ENCODE measurements at regions not wholly inside any gene's neighbourhood (a gene's known extent, or its start where the extent isn't known, plus 50 kb on each side); places are given as distances from the start of the nearest gene placed in this dataset.

GRCh38 chr2:172231508-172231907, 128.8 kb upstream of the DLX2 start:
- H3K36me3 ChIP-seq (replicated peaks in 1 of 2; ENCODE audit: control extremely low read depth in 1 of 2, control insufficient read depth in 1 of 2, extremely low read depth in 1 of 2, insufficient read depth in 2 of 2, low read length in 1 of 2): no peaks in the 10 kb centered on the region
- no peak for TF ChIP-seq CTCF (IDR thresholded peaks at IDR 0.05)
- TF ChIP-seq EZH2 (IDR thresholded peaks at IDR 0.05; ENCODE audit: borderline replicate concordance, insufficient read depth, low read depth, low read length, poor library complexity, severe bottlenecking): no peak
- H3K4me1 ChIP-seq (ENCODE audit: control insufficient read depth in 2 of 2, insufficient read depth in 2 of 2, low read length in 2 of 2): peaks cover 12 to 17% of the 10 kb centered on the region in 2 donors
- H3K27ac Mint-ChIP-seq: no peak overlapping the region
- POLR2A ChIA-PET: no interaction called here
- H3K4me3 Mint-ChIP-seq: no peak overlapping the region
- H3K79me2 ChIP-seq (ENCODE audit: control insufficient read depth, insufficient read depth, low read length): no peaks in the 10 kb centered on the region
- no peak for ATAC-seq (ENCODE audit: low read depth)
- H3K4me2 ChIP-seq (replicated peaks; ENCODE audit: low read depth, low read length, poor library complexity, severe bottlenecking): no peak overlapping the region
- no peaks in the 10 kb centered on the region for H3K9me3 ChIP-seq (ENCODE audit: control extremely low read depth in 1 of 3, control insufficient read depth in 2 of 3, insufficient read depth in 1 of 3, low read length in 2 of 3)
- peaks cover 65% of the 10 kb centered on the region for H3K27me3 Mint-ChIP-seq
- H3K9me3 Mint-ChIP-seq (ENCODE audit: insufficient read depth): no peaks in the 10 kb centered on the region
- no peak overlapping the region for H3K4me3 ChIP-seq (ENCODE audit: control extremely low read depth in 1 of 5, extremely low read depth in 1 of 5, insufficient read depth in 1 of 5, low read depth in 2 of 5, low read length in 4 of 5)
- no peak for DNase-seq
- H4K20me1 ChIP-seq (ENCODE audit: control insufficient read depth, insufficient read depth, low read length, poor library complexity, severe bottlenecking): no peaks in the 10 kb centered on the region
- H3K27me3 ChIP-seq (replicated peaks in 1 of 4; ENCODE audit: control extremely low read depth in 1 of 4, control insufficient read depth in 3 of 4, insufficient read depth in 4 of 4, low read length in 3 of 4): peaks cover 0 to 30% (median 21%) of the 10 kb centered on the region in 4 experiments
- no peak overlapping the region for H3K9ac ChIP-seq (ENCODE audit: low read length)
- WGBS (ENCODE audit: insufficient coverage): 88% methylated on average over 1 of the region's 3 CpGs
- CTCF ChIA-PET: no interaction called here
- intact Hi-C loops (cut with micrococcal nuclease): no loop called here
- peaks cover 20% of the 10 kb centered on the region for H3K4me1 Mint-ChIP-seq
- H3K27ac ChIP-seq (ENCODE audit: low read length in 2 of 2): no peak overlapping the region
- no peak overlapping the region for H2AFZ ChIP-seq (ENCODE audit: insufficient read depth, low read depth, low read length, poor library complexity, severe bottlenecking)

GRCh38 chr2:172232708-172233396, 130.2 kb upstream of the DLX2 start:
- ATAC-seq (ENCODE audit: low read depth) (no peak), DNase-seq (no peak)
- no peaks in the 10 kb centered on the region for H3K36me3 ChIP-seq (replicated peaks in 1 of 2; ENCODE audit: control extremely low read depth in 1 of 2, control insufficient read depth in 1 of 2, extremely low read depth in 1 of 2, insufficient read depth in 2 of 2, low read length in 1 of 2)
- no peaks in the 10 kb centered on the region for H4K20me1 ChIP-seq (ENCODE audit: control insufficient read depth, insufficient read depth, low read length, poor library complexity, severe bottlenecking)
- no peak overlapping the region for H3K4me3 ChIP-seq (ENCODE audit: control extremely low read depth in 1 of 5, extremely low read depth in 1 of 5, insufficient read depth in 1 of 5, low read depth in 2 of 5, low read length in 4 of 5)
- H3K27ac Mint-ChIP-seq: no peak overlapping the region
- H3K9ac ChIP-seq (ENCODE audit: low read length): no peak overlapping the region
- ChIA-PET POLR2A (no interaction called here), CTCF (no interaction called here)
- intact Hi-C loops (cut with micrococcal nuclease): no loop called here
- peaks cover 12 to 17% of the 10 kb centered on the region in 2 donors for H3K4me1 ChIP-seq (ENCODE audit: control insufficient read depth in 2 of 2, insufficient read depth in 2 of 2, low read length in 2 of 2)
- H3K27ac ChIP-seq (ENCODE audit: low read length in 2 of 2): no peak overlapping the region
- H3K79me2 ChIP-seq (ENCODE audit: control insufficient read depth, insufficient read depth, low read length): no peaks in the 10 kb centered on the region
- no peak for TF ChIP-seq CTCF (IDR thresholded peaks at IDR 0.05)
- no peak for TF ChIP-seq EZH2 (IDR thresholded peaks at IDR 0.05; ENCODE audit: borderline replicate concordance, insufficient read depth, low read depth, low read length, poor library complexity, severe bottlenecking)
- peaks cover 0 to 33% (median 22%) of the 10 kb centered on the region in 4 experiments for H3K27me3 ChIP-seq (replicated peaks in 1 of 4; ENCODE audit: control extremely low read depth in 1 of 4, control insufficient read depth in 3 of 4, insufficient read depth in 4 of 4, low read length in 3 of 4)
- H2AFZ ChIP-seq (ENCODE audit: insufficient read depth, low read depth, low read length, poor library complexity, severe bottlenecking): no peak overlapping the region
- peaks cover 70% of the 10 kb centered on the region for H3K27me3 Mint-ChIP-seq
- H3K4me1 Mint-ChIP-seq: peaks cover 20% of the 10 kb centered on the region
- 97% methylated on average over 8 of the region's 9 CpGs for WGBS (ENCODE audit: insufficient coverage)
- H3K4me2 ChIP-seq (replicated peaks; ENCODE audit: low read depth, low read length, poor library complexity, severe bottlenecking): no peak overlapping the region
- no peaks in the 10 kb centered on the region for H3K9me3 Mint-ChIP-seq (ENCODE audit: insufficient read depth)
- no peaks in the 10 kb centered on the region for H3K9me3 ChIP-seq (ENCODE audit: control extremely low read depth in 1 of 3, control insufficient read depth in 2 of 3, insufficient read depth in 1 of 3, low read length in 2 of 3)
- H3K4me3 Mint-ChIP-seq: no peak overlapping the region
